ENCODE measurements at regions not wholly inside any gene's neighbourhood (a gene's known extent, or its start where the extent isn't known, plus 50 kb on each side); places are given as distances from the start of the nearest gene placed in this dataset.

- CTCF ChIA-PET, result interaction anchor here in 1 of 2 donors (0.7 kb wide), 1 partner anchor 646 kb away, joined by 4 read pairs; no protein-coding TSS in a partner anchor
- ATAC-seq (replicated peaks in 1 of 4), result no peak
- no CpG with 5 or more reads among the region's 7 CpGs for WGBS (ENCODE audit: insufficient coverage)
- Histone ChIP-seq H3K4me3 (ENCODE audit: control insufficient read depth in 1 of 2, extremely low read depth in 1 of 2, low read length in 1 of 2) (no peak overlapping the region), H3K27ac (ENCODE audit: low read length) (no peak overlapping the region), H3K9me3 (no peaks in the 10 kb centered on the region), H3K36me3 (ENCODE audit: control insufficient read depth in 2 of 2, extremely low read depth in 1 of 2, insufficient read depth in 1 of 2, low read length in 1 of 2) (no peaks in the 10 kb centered on the region), H3K27me3 (replicated peaks in 1 of 2; ENCODE audit: control insufficient read depth in 2 of 2, extremely low read depth in 1 of 2, insufficient read depth in 2 of 2, low read length in 1 of 2) (peaks cover 0 to 5% of the 10 kb centered on the region in 2 experiments), H3K4me1 (ENCODE audit: control insufficient read depth in 1 of 2, extremely low read depth in 1 of 2, insufficient read depth in 2 of 2, low read length in 2 of 2) (no peaks in the 10 kb centered on the region)
- H3K36me3 Mint-ChIP-seq, result no peaks in the 10 kb centered on the region
- DNase-seq, result no peak
- peaks cover 7 to 14% of the 10 kb centered on the region in 2 donors for H3K27me3 Mint-ChIP-seq
- no peak overlapping the region for H3K27ac Mint-ChIP-seq
- no peaks in the 10 kb centered on the region for H3K4me1 Mint-ChIP-seq
- POLR2A ChIA-PET, result no interaction called here
- H3K9me3 Mint-ChIP-seq, result no peaks in the 10 kb centered on the region
- H3K4me3 Mint-ChIP-seq, result no peak overlapping the region
Observed at GRCh38 chr18:47409519-47409918, 158.1 kb upstream of the SKOR2 start.

DNA sequence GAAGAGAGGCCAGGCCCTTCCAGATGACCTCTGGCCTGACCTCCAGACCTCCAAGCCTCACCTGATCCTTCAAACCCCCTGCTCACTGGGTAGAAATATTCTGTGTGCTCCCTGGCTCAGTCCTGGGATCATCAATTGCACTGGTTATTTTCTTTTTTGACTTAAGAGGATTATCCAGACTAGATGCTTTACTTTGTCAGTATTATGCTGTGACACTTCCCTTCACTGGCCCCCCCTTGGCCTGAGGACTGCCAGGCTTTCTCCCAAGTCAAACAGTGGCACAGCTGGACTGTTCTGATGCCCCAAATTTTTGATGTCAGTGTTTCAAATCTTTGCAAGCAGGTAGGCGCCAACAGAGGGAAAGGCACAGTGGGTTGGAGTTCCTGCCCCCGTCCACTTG, 156.3 kb upstream of the SKOR2 start:
- no peak for DNase-seq
- CTCF ChIA-PET, result no interaction called here
- no peak overlapping the region for H3K4me3 Mint-ChIP-seq
- H3K4me1 Mint-ChIP-seq, result no peaks in the 10 kb centered on the region
- Histone ChIP-seq H3K4me3 (ENCODE audit: control insufficient read depth in 1 of 2, extremely low read depth in 1 of 2, low read length in 1 of 2) (no peak overlapping the region), H3K36me3 (ENCODE audit: control insufficient read depth in 2 of 2, extremely low read depth in 1 of 2, insufficient read depth in 1 of 2, low read length in 1 of 2) (no peaks in the 10 kb centered on the region), H3K27ac (ENCODE audit: low read length) (no peak overlapping the region), H3K4me1 (ENCODE audit: control insufficient read depth in 1 of 2, extremely low read depth in 1 of 2, insufficient read depth in 2 of 2, low read length in 2 of 2) (no peaks in the 10 kb centered on the region), H3K9me3 (no peaks in the 10 kb centered on the region), H3K27me3 (replicated peaks in 1 of 2; ENCODE audit: control insufficient read depth in 2 of 2, extremely low read depth in 1 of 2, insufficient read depth in 2 of 2, low read length in 1 of 2) (peaks cover 0 to 4% of the 10 kb centered on the region in 2 experiments)
- no peak for ATAC-seq (replicated peaks in 1 of 4)
- peaks cover 4 to 5% of the 10 kb centered on the region in 2 donors for H3K27me3 Mint-ChIP-seq
- no CpG with 5 or more reads among the region's 2 CpGs for WGBS (ENCODE audit: insufficient coverage)
- no peaks in the 10 kb centered on the region for H3K9me3 Mint-ChIP-seq
- H3K36me3 Mint-ChIP-seq, result no peaks in the 10 kb centered on the region
- no peak overlapping the region for H3K27ac Mint-ChIP-seq
- POLR2A ChIA-PET, result no interaction called here

DNA sequence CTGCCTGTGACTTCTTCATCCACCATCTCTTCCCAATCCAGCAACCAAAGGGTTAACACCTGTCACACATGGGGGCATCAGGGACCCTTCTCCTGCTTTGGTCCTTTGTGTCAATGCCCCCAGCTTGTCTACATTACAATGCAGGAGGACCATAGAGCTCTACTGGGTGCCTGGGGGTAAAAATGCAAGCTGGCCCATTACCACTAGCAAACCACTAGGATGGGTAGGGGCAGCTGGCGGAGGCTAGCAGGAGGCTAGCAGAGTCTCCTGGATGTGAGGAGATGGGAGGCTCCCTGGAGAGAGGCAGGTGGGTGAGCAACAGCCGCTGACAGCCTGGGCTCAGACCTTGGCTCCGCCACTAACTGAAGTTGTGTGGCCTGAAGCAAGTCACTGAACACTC, 153.4 kb upstream of the SKOR2 start:
- 58% methylated on average over 2 of the region's 3 CpGs for WGBS (ENCODE audit: insufficient coverage)
- ChIA-PET CTCF (interaction anchor here in 1 of 2 donors (0.7 kb wide), 1 partner anchor 825 kb away, joined by 7 read pairs; no protein-coding TSS in a partner anchor), POLR2A (no interaction called here)
- Mint-ChIP-seq H3K4me3 (no peak overlapping the region), H3K27me3 (peaks cover 1 to 5% of the 10 kb centered on the region in 2 donors), H3K4me1 (no peaks in the 10 kb centered on the region), H3K36me3 (no peaks in the 10 kb centered on the region), H3K9me3 (no peaks in the 10 kb centered on the region), H3K27ac (no peak overlapping the region)
- no peak for DNase-seq
- Histone ChIP-seq H3K9me3 (no peaks in the 10 kb centered on the region), H3K4me3 (ENCODE audit: control insufficient read depth in 1 of 2, extremely low read depth in 1 of 2, low read length in 1 of 2) (no peak overlapping the region), H3K4me1 (ENCODE audit: control insufficient read depth in 1 of 2, extremely low read depth in 1 of 2, insufficient read depth in 2 of 2, low read length in 2 of 2) (no peaks in the 10 kb centered on the region), H3K27ac (ENCODE audit: low read length) (no peak overlapping the region), H3K36me3 (ENCODE audit: control insufficient read depth in 2 of 2, extremely low read depth in 1 of 2, insufficient read depth in 1 of 2, low read length in 1 of 2) (no peaks in the 10 kb centered on the region), H3K27me3 (replicated peaks in 1 of 2; ENCODE audit: control insufficient read depth in 2 of 2, extremely low read depth in 1 of 2, insufficient read depth in 2 of 2, low read length in 1 of 2) (peaks cover 0 to 4% of the 10 kb centered on the region in 2 experiments)
- no peak for ATAC-seq (replicated peaks in 1 of 4)

DNA sequence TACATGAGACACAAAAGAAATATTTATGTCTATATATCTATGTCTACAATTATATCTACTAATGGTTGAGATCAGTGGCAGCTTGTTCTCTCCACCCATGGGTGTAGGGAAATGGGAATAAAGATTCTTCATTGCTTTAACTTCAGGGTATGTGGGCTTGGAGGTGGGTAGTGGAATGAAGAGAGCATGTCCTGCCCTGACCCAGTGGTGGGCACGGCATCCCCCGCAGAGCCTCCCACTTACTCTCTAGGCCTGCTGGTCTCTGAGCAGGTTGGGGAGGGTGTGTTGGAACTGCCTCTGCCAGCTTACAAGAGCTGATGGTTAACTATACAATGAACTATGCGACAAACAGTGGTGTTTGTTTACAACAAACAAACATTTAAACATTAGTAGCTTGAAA, 152.5 kb upstream of the SKOR2 start:
- Mint-ChIP-seq H3K4me3 (no peak overlapping the region), H3K27me3 (peaks cover 1 to 7% of the 10 kb centered on the region in 2 donors), H3K36me3 (no peaks in the 10 kb centered on the region), H3K9me3 (no peaks in the 10 kb centered on the region), H3K4me1 (no peaks in the 10 kb centered on the region), H3K27ac (no peak overlapping the region)
- DNase-seq (no peak), ATAC-seq (replicated peaks in 1 of 4) (no peak)
- ChIA-PET POLR2A (no interaction called here), CTCF (no interaction called here)
- H3K9me3 ChIP-seq, result no peaks in the 10 kb centered on the region
- WGBS (ENCODE audit: insufficient coverage), result no CpG with 5 or more reads among the region's 3 CpGs
- no peaks in the 10 kb centered on the region for H3K4me1 ChIP-seq (ENCODE audit: control insufficient read depth in 1 of 2, extremely low read depth in 1 of 2, insufficient read depth in 2 of 2, low read length in 2 of 2)
- H3K4me3 ChIP-seq (ENCODE audit: control insufficient read depth in 1 of 2, extremely low read depth in 1 of 2, low read length in 1 of 2), result no peak overlapping the region
- H3K27ac ChIP-seq (ENCODE audit: low read length), result no peak overlapping the region
- peaks cover 0 to 9% of the 10 kb centered on the region in 2 experiments for H3K27me3 ChIP-seq (replicated peaks in 1 of 2; ENCODE audit: control insufficient read depth in 2 of 2, extremely low read depth in 1 of 2, insufficient read depth in 2 of 2, low read length in 1 of 2)
- no peaks in the 10 kb centered on the region for H3K36me3 ChIP-seq (ENCODE audit: control insufficient read depth in 2 of 2, extremely low read depth in 1 of 2, insufficient read depth in 1 of 2, low read length in 1 of 2)

DNA sequence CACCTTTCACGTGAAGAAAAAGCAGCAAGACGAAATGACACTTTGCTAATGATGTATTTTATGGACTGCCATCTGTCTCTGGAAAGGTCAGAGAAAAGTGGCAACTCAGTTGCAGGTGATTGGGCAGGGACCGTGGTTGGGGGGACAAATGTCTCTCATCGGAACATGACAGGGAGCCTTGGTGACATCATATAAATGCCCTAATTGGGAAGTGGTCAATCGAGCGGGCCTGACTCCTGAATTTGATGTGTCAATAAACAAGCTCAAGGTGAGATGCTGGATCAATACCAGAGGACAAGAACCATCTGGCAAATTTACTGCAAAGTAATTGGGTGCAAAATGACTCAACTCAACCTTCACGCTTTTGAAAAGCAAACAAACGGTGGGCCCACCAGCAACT, 151.9 kb upstream of the SKOR2 start:
- Mint-ChIP-seq H3K4me1 (no peaks in the 10 kb centered on the region), H3K27ac (no peak overlapping the region), H3K36me3 (no peaks in the 10 kb centered on the region), H3K4me3 (no peak overlapping the region), H3K27me3 (peaks cover 1 to 13% of the 10 kb centered on the region in 2 donors), H3K9me3 (no peaks in the 10 kb centered on the region)
- peaks cover 0 to 9% of the 10 kb centered on the region in 2 experiments for H3K27me3 ChIP-seq (replicated peaks in 1 of 2; ENCODE audit: control insufficient read depth in 2 of 2, extremely low read depth in 1 of 2, insufficient read depth in 2 of 2, low read length in 1 of 2)
- DNase-seq (no peak), ATAC-seq (replicated peaks in 1 of 4) (no peak)
- H3K36me3 ChIP-seq (ENCODE audit: control insufficient read depth in 2 of 2, extremely low read depth in 1 of 2, insufficient read depth in 1 of 2, low read length in 1 of 2), result no peaks in the 10 kb centered on the region
- 43% methylated on average over 4 of the region's 8 CpGs for WGBS (ENCODE audit: insufficient coverage)
- H3K4me1 ChIP-seq (ENCODE audit: control insufficient read depth in 1 of 2, extremely low read depth in 1 of 2, insufficient read depth in 2 of 2, low read length in 2 of 2), result no peaks in the 10 kb centered on the region
- ChIA-PET POLR2A (no interaction called here), CTCF (no interaction called here)
- no peaks in the 10 kb centered on the region for H3K9me3 ChIP-seq
- H3K27ac ChIP-seq (ENCODE audit: low read length), result no peak overlapping the region
- no peak overlapping the region for H3K4me3 ChIP-seq (ENCODE audit: control insufficient read depth in 1 of 2, extremely low read depth in 1 of 2, low read length in 1 of 2)

DNA sequence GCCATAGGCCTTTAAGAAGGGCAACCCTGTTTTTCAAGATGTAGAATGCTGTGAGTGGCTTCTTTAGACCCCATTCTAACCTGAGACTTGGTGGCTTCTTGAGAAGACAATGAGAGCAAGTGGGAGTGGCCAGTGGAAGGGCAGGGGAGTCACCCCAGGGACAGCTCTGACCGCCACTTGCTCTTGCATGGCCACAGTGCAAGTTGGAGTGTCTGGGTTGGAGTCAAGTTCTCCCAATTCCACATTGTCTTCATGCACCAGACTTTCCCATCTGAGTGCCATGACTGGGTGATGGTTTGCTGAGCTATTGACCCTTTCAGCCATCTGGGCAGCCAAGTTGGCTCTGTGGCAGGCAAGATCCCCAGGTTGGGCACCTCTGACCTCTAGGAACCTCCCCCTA, 148.0 kb upstream of the SKOR2 start:
- ATAC-seq (replicated peaks in 1 of 4) (no peak), DNase-seq (no peak)
- Histone ChIP-seq H3K9me3 (no peaks in the 10 kb centered on the region), H3K27ac (ENCODE audit: low read length) (no peak overlapping the region), H3K36me3 (ENCODE audit: control insufficient read depth in 2 of 2, extremely low read depth in 1 of 2, insufficient read depth in 1 of 2, low read length in 1 of 2) (no peaks in the 10 kb centered on the region), H3K27me3 (replicated peaks in 1 of 2; ENCODE audit: control insufficient read depth in 2 of 2, extremely low read depth in 1 of 2, insufficient read depth in 2 of 2, low read length in 1 of 2) (peaks cover 0 to 8% of the 10 kb centered on the region in 2 experiments), H3K4me1 (ENCODE audit: control insufficient read depth in 1 of 2, extremely low read depth in 1 of 2, insufficient read depth in 2 of 2, low read length in 2 of 2) (no peaks in the 10 kb centered on the region), H3K4me3 (ENCODE audit: control insufficient read depth in 1 of 2, extremely low read depth in 1 of 2, low read length in 1 of 2) (no peak overlapping the region)
- POLR2A ChIA-PET, result no interaction called here
- CTCF ChIA-PET, result no interaction called here
- Mint-ChIP-seq H3K36me3 (no peaks in the 10 kb centered on the region), H3K27me3 (peaks cover 0 to 21% of the 10 kb centered on the region in 2 donors), H3K9me3 (peaks cover 0 to 12% (median 6%) of the 10 kb centered on the region in 3 donors), H3K4me3 (no peak overlapping the region), H3K4me1 (no peaks in the 10 kb centered on the region), H3K27ac (no peak overlapping the region)
- no CpG with 5 or more reads among the region's 1 CpG for WGBS (ENCODE audit: insufficient coverage)

- Histone ChIP-seq H3K27ac (ENCODE audit: low read length) (no peak overlapping the region), H3K27me3 (replicated peaks in 1 of 2; ENCODE audit: control insufficient read depth in 2 of 2, extremely low read depth in 1 of 2, insufficient read depth in 2 of 2, low read length in 1 of 2) (peaks cover 0 to 4% of the 10 kb centered on the region in 2 experiments), H3K9me3 (no peaks in the 10 kb centered on the region), H3K4me1 (ENCODE audit: control insufficient read depth in 1 of 2, extremely low read depth in 1 of 2, insufficient read depth in 2 of 2, low read length in 2 of 2) (no peaks in the 10 kb centered on the region), H3K36me3 (ENCODE audit: control insufficient read depth in 2 of 2, extremely low read depth in 1 of 2, insufficient read depth in 1 of 2, low read length in 1 of 2) (no peaks in the 10 kb centered on the region), H3K4me3 (ENCODE audit: control insufficient read depth in 1 of 2, extremely low read depth in 1 of 2, low read length in 1 of 2) (no peak overlapping the region)
- ATAC-seq (replicated peaks in 1 of 4), result no peak
- Mint-ChIP-seq H3K27ac (no peak overlapping the region), H3K36me3 (no peaks in the 10 kb centered on the region), H3K4me1 (no peaks in the 10 kb centered on the region), H3K27me3 (peaks cover 0 to 19% of the 10 kb centered on the region in 2 donors), H3K4me3 (no peak overlapping the region), H3K9me3 (peaks cover 0 to 12% (median 6%) of the 10 kb centered on the region in 3 donors)
- no peak for DNase-seq
- POLR2A ChIA-PET, result no interaction called here
- CTCF ChIA-PET, result no interaction called here
- 39% methylated on average over 5 of the region's 9 CpGs for whole genome bisulfite sequencing (ENCODE audit: insufficient coverage)
Observed at GRCh38 chr18:47397671-47398319, 146.3 kb upstream of the SKOR2 start.
